ENCODE measurements at regions not wholly inside any gene's neighbourhood (a gene's known extent, or its start where the extent isn't known, plus 50 kb on each side); places are given as distances from the start of the nearest gene placed in this dataset.

GRCh38 chr3:157865352-157866000 lies 240.7 kb downstream of the SHOX2 start:
- peak; percentile 72 for TF ChIP-seq CTCF (IDR thresholded peaks at IDR 0.05; ENCODE audit: low read depth, low read length, missing control alignments)
- Histone ChIP-seq H3K27ac (no peak overlapping the region), H3K36me3 (replicated peaks) (no peaks in the 10 kb centered on the region), H3K4me3 (ENCODE audit: low read depth, low read length) (no peak overlapping the region), H3K27me3 (replicated peaks) (no peaks in the 10 kb centered on the region)
- in situ Hi-C loops (cut with HindIII; ENCODE audit: low pct_ligation_motif_present, low sequenced_read_pairs), result no loop called here
- DNase-seq, result no peak

- Histone ChIP-seq H3K4me3 (ENCODE audit: low read depth, low read length) (no peak overlapping the region), H3K27ac (no peak overlapping the region), H3K36me3 (replicated peaks) (no peaks in the 10 kb centered on the region), H3K27me3 (replicated peaks) (no peaks in the 10 kb centered on the region)
- TF ChIP-seq CTCF (IDR thresholded peaks at IDR 0.05; ENCODE audit: low read depth, low read length, missing control alignments), result no peak
- in situ Hi-C loops (cut with HindIII; ENCODE audit: low pct_ligation_motif_present, low sequenced_read_pairs), result no loop called here
- no peak for DNase-seq
Measured at GRCh38 chr3:157861076-157861765, 245.0 kb downstream of the SHOX2 start.

- H3K27ac ChIP-seq, result no peak overlapping the region
- no peak for DNase-seq
- H3K27me3 ChIP-seq (replicated peaks), result no peaks in the 10 kb centered on the region
- no peaks in the 10 kb centered on the region for H3K36me3 ChIP-seq (replicated peaks)
- TF ChIP-seq CTCF (IDR thresholded peaks at IDR 0.05; ENCODE audit: low read depth, low read length, missing control alignments), result no peak
- in situ Hi-C loops (cut with HindIII; ENCODE audit: low pct_ligation_motif_present, low sequenced_read_pairs), result no loop called here
- no peak overlapping the region for H3K4me3 ChIP-seq (ENCODE audit: low read depth, low read length)
Measured at GRCh38 chr3:157859541-157859940, 246.7 kb downstream of the SHOX2 start.

GRCh38 chr3:157858821-157859220 lies 247.4 kb downstream of the SHOX2 start:
- no peak for TF ChIP-seq CTCF (IDR thresholded peaks at IDR 0.05; ENCODE audit: low read depth, low read length, missing control alignments)
- no peaks in the 10 kb centered on the region for H3K27me3 ChIP-seq (replicated peaks)
- DNase-seq, result no peak
- H3K36me3 ChIP-seq (replicated peaks), result no peaks in the 10 kb centered on the region
- no peak overlapping the region for H3K4me3 ChIP-seq (ENCODE audit: low read depth, low read length)
- no peak overlapping the region for H3K27ac ChIP-seq
- in situ Hi-C loops (cut with HindIII; ENCODE audit: low pct_ligation_motif_present, low sequenced_read_pairs), result no loop called here

GRCh38 chr3:157857440-157857839 lies 248.8 kb downstream of the SHOX2 start:
- Histone ChIP-seq H3K36me3 (replicated peaks) (no peaks in the 10 kb centered on the region), H3K4me3 (ENCODE audit: low read depth, low read length) (no peak overlapping the region), H3K27ac (no peak overlapping the region), H3K27me3 (replicated peaks) (no peaks in the 10 kb centered on the region)
- in situ Hi-C loops (cut with HindIII; ENCODE audit: low pct_ligation_motif_present, low sequenced_read_pairs), result no loop called here
- no peak for TF ChIP-seq CTCF (IDR thresholded peaks at IDR 0.05; ENCODE audit: low read depth, low read length, missing control alignments)
- no peak for DNase-seq
